NCI-H2081 (cell line): ENCODE measurements at regions not wholly inside any gene's neighbourhood (a gene's known extent, or its start where the extent isn't known, plus 50 kb on each side); places are given as distances from the start of the nearest gene placed in this dataset.
A peak's percentile ranks its signal among the peaks of the same experiment; 100 is the strongest.
"Not testable (repeated sequence)": the region's sequence is repeated elsewhere in the genome, so short reads cannot be mapped to it uniquely, and the experiment has no call there.

Experiments
- DNase-seq, 2 experiments: peaks; one replicate each; lab custom pipeline; 2025; lab: John Stamatoyannopoulos, UW

DNA sequence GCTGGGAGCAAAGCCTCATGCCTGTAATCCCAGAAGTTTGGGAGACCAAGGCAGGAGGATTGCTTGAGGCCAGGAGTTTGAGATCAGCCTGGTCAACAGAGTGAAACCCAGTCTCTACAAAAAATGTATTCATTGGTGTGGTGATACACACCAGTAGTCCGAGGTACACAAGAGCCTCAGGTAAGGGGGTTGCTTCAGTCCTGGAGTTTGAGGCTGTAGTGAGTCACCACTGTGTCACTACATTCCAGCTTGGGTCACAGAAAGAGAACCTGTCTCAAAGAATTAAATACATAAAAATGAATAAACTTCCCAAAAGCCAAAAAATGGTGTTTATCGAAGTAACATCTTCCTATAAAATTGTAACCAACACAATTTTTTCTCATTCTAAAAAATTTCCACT is 568.1 kb upstream of the LINC00305 start:
- no peak for DNase-seq

DNA sequence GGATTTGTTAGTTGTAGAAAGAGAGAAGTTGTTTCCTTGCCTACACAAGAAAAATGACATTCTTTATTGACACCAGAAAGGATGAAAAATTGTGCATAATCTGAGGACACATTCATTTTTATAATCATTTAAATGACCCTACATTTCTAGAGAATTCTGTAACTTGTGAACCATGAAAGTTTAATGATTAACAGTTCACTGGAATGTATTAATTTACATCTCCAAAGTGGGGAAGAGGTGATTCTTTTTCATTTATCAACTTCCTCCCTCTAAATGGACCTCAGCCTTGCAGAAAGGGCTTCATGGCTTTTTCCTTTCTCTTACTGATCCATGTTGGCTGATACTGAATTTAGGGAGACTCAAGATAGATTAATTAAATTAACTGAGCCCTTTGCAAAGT is 565.2 kb upstream of the LINC00305 start:
- DNase-seq = no peak

DNA sequence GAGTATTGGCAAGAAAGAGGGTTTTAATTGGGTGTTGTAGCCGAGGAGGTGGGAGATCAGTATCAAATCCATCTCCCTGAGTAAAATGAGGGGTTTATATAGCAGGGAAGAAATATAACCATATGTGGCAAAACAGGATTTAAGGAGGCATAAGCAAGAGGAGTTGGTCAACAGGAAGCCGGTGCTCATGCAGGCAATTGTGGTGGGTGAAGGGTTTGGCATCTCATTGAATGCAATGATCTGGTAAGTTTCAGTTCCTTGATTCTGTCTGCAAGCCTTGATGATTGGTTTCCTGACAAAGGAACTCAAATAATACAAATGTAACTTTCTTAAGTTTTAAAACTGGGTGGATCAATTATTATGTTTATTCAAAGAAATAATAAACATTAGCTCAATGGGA is 564.4 kb upstream of the LINC00305 start:
- DNase-seq = no peak

DNA sequence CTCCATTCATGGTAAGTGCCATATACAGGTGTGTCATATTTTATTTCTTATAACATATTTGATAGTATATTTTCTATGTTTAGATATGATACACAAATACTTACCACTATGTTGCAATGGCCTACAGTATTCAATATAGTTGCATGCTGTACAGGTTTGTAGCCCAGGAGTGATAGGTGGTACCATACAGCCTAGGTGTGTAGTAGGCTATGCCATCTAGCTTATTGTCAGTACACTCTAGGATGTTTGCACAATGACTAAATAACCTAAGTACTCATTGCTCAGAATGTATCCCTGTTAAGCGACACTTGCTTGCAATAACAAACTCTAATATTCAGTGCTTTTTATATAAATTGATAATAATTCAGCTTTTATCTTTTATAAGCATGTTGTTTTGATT is 563.1 kb upstream of the LINC00305 start:
- DNase-seq = no peak

DNA sequence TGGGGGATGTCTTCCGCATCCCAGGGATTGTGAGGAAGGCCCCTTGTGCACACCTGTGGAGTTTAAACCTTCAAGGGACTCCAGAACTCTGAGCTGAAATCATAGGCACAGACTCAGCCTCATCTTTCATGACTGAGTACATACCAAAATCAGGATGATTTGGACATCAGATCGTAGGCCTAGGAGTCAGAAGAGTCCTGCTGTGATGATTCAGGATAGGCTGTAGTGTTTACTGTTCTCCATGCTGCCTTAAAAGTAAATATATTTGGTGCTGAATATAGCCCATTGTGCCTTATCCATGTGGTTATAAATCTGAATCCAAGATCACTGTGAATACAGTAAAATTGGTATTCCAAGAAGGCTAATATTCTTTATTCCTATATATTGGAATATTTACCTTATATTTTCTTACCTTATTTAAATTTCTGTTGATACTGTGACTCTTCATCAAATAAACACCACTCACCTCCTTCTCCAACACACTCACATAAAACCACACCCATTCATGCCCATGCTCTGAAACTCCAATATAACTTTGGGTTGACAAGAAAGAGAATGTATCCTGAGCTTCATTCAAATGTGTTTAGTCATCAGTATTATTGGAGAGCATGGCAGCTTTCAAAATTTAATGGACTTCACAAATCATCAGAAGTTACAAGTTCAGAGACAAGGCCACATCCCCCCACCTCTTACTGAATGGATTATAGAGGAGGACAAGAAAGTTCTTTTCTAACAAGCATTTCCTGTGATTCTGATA is 561.4 kb upstream of the LINC00305 start:
- DNase-seq = no peak

DNA sequence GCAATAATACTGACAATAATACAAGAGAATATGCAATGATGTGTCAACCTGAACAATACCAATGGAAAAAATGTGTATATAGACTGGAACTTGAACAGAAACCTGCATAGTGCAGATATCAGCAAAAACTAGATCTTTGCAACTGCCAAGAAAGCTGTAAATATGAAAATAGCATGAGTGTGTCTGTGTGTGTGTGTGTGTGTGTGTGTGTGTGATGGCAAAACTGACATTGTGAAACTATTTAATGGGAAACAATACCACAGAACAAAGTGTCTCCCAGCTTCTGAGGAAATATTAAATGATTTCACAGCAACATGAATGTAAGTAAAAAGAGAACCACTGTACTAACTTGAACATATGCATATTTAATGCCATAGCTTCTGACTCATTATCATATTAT is 558.2 kb upstream of the LINC00305 start:
- no peak for DNase-seq

DNA sequence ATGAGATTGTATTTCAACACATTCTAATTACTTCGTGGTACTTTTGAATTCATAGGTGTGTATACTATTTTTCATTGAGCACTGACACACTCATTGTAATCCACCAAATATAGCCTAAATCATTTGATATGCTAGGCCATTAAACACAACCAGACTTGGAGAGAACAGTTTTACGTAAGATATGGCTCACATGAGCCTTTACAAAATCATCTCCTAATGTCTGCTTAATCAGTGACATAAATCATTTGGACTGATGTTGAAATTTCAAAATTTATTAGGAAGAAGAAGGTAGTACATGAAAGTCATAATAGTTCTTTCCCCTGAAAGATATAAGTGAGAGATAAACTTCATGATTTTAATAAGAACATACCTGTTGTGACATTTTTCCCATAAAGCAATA is 550.2 kb upstream of the LINC00305 start:
- DNase-seq = no peak

DNA sequence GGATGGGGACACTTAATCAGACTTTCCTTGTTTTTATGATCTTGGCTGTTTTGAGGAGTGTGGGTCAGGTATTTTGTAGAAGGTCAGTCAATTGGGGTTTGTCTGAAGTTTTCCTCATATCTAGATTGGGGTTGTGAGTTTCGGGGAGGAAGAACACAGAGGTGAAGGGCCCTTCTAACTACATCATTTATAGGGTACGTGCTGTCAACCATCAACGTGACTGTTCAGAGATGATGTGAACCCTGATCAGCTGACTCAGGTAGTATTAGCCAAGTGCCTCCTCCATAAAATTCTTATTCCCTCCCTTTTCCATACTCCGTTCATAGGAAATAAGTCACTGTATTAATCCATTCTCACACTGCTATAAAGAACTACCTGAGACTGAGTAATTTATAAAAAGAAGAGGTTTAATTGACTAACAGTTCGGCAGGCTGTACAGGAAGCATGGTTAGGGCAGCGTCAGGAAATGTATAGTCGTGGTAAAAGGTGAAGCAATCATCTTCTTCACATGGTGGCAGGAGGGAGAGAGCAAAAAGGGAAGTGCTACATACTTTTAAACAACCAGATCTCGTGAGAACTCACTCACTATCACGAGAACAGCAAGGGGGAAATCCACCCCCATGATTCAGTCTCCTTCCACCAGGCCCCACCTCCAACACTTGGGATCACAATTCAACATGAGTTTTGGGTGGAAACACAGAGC is 547.1 kb upstream of the LINC00305 start:
- DNase-seq = no peak

DNA sequence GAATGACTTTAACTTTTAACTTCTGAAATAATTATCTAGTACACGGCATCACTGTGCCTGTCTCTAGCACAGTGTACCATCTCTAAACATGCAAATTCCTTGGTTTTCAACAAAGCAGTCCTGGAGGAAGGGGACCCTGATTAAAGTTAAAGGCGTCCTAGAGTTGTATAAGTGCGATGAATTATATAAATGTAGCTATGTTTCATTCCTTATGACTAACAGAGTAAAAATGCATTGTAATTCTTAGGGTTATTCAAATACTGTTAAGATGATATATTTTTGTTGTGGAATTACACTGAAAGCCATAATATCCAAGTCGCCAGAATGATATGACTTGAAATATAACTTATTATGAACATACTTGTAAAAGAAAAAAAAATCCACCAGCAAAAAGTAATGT is 544.9 kb upstream of the LINC00305 start:
- no peak for DNase-seq

DNA sequence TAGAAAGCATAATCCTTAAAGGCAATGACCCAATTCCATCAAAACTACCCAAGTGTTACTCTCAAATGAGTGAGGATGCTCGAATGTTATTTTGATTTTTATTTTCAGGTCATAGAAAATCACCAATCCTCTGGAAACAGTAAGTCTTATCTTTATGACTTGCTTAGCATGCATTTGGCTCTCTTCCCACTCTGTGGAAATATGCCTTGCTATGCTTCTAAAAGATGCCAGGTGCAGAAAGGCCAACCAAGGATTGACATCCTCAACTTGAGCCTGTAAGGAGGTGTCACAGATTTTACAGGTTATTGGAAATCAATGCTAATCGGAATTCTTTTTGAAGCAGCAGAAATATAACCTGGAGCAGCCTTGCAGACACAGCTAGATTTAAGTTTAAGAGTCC is 543.9 kb upstream of the LINC00305 start:
- DNase-seq = no peak

DNA sequence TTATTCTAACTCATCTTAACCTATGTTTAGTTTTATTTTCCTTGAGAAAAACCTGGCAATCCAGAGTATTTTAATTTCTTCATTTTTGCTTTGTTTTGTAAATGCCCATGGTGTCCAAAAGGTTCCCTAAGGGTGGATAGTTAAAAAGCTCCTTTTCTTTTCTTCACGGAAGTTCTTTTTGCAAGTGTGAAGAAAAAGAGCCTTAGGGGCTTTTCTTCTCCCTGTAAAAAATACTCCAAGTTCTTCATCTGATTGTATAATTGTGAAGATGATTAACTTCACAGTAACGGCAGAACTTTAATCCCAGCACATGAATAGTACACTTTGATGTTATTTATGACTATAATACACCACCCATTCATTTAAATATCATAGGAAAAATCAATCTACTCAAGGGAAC is 530.2 kb upstream of the LINC00305 start:
- no peak for DNase-seq

DNA sequence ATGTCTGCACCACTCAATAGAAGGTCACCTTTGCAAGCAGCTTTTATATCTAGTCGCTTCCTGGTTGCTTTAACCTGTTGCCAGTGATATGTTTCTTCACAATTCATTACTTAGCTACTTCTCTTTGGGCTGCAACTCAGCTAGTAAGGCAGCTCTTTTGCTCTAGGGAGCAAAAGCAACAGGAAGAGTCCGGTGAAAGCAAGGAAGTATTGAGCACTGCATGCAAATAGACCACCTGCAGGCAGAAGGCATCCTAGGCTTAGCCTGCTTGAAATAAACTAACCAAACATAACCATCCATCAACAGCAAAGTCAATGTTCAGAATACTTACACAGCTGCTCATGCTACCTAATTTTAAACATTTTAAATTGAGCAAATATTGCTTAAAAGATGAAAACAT is 529.2 kb upstream of the LINC00305 start:
- peak in 1 of 2 experiments; percentile 7 for DNase-seq

DNA sequence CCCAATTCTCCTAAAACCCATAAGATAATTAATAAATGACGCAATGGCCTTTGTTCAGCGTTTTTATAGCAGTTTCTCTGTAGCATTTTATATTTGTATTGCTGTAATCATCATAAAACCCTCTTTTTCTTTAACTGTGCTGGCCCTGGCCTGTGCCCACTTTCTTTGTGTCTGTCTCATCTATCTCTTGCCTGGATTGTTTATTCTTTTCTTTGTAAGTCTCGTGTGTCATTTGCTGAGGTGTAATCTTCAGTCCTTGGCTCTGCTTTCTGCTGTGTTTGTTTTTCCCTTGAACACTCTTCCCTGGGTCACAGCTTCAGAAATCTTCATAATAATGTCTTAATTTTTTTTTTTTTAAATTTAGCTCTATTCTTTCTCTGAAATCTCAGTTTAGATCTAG is 525.8 kb upstream of the LINC00305 start:
- DNase-seq = no peak

DNA sequence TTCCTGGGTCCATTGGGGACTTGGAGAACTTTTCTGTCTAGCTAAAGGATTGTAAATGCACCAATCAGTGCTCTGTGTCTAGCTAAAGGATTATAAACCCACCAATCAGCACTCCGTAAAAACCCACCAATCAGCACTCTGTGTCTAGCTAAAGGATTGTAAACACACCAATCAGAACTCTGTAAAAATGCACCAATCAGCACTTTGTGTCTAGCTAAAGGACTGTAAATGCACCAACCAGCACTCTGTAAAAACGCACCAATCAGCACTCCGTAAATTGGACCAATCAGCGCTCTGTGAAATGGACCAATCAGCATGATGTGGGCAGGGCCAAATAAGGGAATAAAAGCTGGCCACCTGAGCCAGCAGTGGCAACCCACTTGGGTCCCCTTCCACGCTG is 522.4 kb upstream of the LINC00305 start:
- not testable (repeated sequence) for DNase-seq

DNA sequence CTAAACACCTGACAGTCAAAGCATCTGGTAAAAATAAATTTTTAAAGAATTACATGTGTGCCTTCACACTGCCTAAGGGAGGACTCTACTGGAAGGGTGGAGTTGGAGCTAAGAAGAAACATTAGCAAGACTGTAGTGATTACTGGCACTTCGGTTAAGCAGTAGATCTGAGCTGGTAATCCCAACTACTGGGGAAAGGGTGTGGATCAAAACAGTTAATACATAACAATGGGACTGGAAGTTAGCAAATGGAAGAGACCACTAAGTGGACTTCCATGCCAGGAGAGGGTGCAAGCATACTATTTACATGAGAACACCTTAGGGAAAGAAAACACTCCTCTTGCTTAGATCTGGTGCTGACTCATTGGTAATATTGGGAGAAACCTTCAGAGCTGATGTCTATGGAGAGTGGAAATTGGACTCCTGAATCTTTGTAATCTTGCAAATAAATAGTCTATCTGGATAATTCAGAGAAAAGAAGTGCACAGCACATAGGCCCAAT is 519.6 kb upstream of the LINC00305 start:
- no peak for DNase-seq

DNA sequence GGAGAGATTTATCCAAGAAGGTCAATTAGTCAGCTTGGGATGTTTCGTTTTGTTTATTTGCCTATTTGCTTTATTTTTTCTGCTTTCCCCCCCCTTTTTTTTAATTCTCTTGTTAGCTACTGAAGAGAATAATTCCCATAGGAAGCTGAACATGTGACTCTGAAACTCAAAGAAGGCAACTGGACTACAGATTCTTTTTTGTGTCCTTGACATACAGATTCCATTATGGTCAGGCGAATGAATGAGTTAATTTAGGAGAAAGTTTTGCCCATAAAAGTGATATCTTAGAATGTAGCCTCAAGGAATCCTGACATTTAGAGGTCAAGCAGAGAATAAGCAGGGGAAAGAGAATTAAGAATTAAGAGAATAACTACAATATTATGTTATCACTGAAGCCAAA is 514.2 kb upstream of the LINC00305 start:
- DNase-seq = no peak

DNA sequence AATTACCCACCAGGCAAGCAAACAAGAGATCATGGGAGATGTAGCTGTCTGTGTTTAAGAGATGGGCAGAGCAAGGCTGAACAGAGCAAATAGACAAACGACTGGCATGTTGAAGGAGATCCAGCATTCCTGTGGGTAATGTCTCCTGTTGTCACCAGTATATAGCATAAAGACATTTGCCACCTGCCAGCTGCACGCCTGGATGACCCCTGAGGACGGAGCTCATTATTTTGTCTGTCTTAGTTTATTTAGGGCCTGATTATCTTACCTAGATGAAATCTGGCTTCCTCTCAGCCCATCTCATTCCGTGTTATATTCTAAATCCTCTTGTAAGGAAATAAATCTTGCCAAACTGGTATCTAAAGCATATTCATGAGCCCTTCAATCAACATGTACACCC is 510.3 kb upstream of the LINC00305 start:
- peak; percentile 9 to 31 for DNase-seq

DNA sequence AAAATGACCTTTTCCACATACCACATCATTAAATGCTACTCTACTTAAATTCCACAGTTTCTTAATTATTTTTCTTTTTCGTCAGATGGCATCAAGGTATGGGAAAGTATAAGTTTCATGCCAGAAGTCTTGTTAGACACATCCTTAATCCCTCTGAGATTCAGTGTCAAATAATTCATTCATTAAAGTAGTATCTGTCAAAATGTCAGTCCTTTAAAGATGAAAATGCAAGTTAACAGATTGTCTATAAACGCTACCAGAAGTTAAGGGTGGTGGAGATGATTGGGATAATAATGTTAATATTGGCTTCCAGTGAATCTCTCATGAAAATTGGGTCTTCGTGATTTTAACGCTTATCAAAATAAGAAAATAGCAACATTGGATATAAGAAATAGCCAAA is 504.2 kb upstream of the LINC00305 start:
- DNase-seq = no peak

DNA sequence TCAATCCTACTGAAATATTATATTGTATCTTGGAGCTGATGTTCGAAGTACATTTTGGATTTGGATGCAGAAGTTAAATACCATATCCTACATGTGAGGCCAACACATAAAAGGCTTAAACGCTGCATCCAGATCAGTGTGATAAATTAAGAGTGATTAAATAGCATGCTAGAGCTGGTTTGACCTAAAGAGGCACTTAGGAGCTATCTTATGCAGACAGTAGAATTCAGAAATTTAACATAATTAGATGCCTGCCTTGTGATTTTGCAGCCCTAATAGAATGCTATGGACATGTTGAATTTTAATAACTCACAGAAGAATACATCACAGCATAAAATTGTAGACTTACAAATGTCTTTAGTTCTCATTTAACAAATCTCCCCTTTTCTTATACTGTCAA is 501.2 kb upstream of the LINC00305 start:
- no peak for DNase-seq

DNA sequence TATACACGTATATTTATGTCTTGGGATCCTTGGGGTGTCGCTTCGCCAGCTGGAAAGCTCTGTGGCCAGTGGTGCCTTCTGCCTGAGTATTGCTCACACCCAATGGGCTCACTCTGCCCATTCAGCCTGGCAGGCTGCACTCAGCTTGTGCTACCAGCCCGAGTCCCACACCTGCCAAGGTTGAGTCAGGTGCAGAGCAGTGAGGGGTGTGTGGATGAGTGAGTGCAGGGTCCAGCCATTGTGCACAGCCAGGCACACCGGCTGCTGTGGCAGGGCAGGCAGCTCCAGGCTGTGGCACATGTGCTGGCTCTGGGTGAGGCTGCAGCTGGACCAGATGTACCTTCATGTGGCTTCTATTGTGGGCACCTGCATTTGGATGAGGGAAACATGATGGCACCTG is 496.9 kb upstream of the LINC00305 start:
- no peak for DNase-seq

DNA sequence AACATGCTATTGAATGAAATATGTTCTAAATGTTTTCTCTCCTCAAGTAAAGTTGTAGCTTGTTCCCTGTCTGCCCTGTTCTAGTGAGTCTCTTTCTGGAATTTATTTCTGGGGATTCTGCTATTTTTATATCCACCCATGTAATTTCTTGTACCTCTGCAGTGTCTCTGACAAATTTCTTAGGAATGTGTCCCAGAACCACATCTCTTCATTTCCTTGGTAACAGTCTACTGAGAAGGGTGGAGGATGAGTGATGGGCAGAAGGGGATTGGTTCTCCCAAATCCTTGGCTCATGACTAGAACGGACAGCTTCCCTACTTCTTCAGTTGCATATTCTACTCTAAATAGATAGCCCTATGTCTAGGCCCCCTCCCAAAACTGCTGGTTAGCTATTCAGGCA is 490.6 kb upstream of the LINC00305 start:
- DNase-seq = no peak

DNA sequence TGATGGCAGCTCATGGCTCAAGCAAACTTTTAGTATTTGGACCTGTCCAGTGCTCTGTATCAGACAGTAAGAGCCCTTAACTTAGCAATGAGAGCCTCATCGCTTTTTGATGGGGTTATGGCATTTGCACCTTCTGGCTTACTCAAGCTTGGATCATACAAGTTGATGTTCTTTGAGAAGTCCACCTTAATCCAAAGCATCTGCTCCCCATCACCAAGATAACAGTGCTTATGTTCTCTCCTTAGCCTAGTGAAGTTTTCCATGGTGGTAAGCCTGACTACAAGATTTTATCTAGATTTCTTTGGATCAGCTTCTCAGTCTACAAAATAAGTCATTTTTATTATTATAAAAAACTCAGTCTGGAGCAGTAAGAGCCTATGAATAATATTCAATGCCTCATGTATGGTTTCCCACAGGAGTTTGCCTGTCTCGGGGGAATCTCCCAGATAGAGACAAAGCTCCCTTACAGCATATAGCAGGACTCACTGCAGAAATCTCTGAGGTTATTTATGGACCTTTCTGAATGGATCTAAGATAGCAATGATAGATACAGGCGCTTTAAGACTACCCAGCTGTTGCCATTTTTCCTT is 472.2 kb upstream of the LINC00305 start:
- no peak for DNase-seq

DNA sequence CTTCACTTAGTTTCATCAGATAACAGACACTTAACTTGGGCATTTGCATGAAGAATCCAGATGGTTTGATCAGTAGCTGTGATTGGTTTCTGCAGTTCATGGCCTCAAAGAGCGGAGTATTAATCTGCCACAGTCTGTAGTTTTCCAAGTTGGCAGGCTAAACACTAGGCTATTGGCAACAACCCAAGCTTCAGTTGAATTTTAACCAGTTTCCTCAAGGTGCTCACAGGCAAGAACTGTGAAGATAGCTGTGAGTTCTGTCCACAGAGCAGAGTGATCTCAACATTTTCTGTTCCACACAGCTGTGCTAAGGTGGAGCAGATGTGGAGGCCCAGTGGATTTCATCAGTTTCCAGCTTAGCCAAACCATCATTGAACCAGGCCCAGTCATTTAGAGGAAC is 469.5 kb upstream of the LINC00305 start:
- DNase-seq = no peak
